ENCODE measurements at regions not wholly inside any gene's neighbourhood (a gene's known extent, or its start where the extent isn't known, plus 50 kb on each side); places are given as distances from the start of the nearest gene placed in this dataset.

DNA sequence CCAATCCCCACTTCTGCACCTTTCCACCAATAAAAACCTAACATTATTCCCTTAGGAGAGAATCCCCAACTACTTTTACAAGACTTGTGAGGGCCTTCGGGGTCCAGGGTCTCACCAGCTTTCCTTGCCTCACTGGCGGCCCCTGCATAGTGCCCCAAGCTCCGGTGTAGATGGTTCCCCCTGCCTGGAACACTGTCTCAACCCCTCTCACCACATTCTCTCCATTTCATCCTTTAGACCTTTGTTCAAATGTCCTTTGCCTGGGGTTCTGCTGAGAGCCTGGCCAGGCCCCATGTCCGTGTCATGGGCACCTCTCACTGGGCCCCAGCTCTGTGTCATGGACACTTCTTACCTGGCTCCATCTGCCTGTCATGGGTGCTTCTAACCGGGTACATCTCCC, 64.5 kb upstream of the SORCS3 start:
- DNase-seq (ENCODE audit: low read depth) = no peak

DNA sequence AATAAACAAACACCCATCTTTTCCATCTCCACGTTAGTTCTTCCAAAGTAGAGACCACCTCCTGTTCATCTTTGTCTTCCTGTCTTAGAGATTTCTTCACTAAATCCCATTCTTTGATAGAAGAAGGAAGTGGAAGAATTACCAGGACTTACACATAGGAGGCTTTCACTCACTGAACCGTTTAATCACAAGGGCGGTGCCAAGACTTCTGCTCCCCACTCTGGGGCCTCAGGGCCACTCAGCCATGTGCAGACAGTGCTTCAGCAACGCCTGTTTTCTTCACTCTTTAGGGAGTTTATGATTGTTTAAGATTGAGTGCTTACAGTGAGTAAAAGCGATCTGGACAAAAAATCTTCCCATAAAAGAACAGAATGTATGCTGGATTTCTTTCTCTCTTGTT, 63.9 kb upstream of the SORCS3 start:
- DNase-seq (ENCODE audit: low read depth) = no peak

DNA sequence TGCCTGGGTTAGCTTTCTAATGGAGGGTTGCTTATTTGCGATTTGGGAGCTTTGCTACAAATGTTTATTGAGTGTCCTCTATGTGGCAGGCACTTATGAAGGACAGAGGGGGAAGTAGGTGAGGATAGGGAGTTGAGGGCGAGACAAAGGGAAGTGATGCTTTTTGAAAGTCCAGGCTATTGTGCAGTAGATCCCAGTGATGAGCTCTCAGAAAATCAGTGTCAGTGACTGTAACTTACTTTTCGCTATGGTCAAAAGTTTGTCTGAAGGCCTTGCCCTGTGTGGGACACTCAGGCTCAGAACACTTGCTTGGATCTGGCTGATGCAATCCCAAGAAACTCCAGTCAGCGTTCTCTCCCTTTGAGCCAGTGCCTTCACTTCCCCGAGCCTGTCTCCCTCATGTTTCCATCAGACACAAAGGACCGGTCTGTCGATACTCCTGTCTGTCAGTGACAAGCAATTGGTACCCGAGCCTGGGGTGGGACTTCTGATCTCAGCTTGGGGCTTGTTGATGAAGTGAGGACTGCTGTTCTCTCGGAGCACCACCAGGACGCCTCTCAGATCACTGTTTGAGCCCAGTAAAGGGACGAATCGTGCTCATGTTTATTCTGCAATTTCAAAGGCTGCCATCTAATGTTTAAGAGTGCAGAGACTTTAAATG, 63.1 kb upstream of the SORCS3 start:
- no peak for DNase-seq (ENCODE audit: low read depth)

DNA sequence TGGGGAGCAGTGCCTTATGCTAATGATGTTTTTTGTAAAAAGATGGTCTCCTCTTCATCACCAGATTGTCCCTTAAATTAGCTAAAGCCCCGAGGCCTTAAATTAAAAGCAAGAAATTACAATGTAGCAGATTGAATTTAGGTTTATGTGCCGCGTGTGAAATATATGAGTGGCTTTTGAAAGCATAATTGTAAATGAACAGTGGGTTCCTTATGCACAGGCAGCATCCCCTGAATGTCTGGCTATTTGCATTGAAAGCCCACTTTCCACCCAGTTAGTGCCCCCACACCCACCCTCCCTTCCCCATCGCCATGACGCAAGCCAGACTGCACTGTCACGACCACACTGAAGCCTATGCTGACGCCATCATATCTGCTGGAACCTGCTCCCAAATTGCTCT, 62.4 kb upstream of the SORCS3 start:
- no peak for DNase-seq (ENCODE audit: low read depth)

- no peak for DNase-seq (ENCODE audit: low read depth)
Observed at GRCh38 chr10:104579136-104579535, 62.0 kb upstream of the SORCS3 start.

- DNase-seq (ENCODE audit: low read depth) = no peak
Observed at GRCh38 chr10:104580321-104580720, 60.8 kb upstream of the SORCS3 start.

DNA sequence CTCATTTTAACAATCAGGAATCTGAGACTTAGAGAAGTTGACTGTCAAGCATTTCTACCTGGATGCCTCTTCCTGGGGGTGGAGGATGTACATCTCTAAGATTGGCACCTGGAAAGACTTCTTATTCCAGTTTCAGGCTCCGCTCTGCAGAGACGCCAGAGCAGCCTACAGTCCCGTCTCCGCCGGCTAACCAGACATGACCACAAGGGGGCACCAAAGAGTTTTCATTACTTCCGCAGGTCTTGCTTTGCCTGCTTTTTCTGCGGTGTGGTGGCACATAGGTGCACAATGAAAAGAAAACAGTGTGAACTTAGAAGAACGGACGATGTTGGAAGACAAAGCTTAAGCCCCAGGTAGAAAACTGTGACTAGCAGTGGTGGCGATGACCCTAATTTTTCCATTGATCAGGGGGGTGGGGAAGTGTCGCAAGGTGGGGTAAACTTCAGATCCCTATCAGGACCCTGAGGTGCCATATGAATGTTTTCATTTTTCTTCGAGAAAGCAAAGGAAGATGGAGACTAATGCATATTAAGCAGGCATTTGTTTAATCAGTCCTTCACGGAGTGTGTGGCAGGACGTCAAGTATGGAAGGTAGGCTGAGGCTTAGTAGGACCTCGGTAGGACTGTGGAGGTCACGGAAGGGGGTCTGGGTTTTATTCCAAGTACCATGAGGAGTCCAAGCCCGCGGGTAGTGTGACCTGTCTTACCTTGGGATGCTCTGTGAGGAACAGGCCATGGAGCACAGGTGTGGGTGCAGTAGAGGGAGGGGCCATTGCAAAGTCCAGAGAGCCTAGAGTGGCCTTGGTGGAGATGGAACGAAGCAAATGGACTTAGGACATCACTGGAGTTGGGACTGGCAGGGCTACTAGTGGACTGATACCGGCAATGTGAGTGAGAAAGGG, 60.1 kb upstream of the SORCS3 start:
- peak; percentile 56 for DNase-seq (ENCODE audit: low read depth)

DNA sequence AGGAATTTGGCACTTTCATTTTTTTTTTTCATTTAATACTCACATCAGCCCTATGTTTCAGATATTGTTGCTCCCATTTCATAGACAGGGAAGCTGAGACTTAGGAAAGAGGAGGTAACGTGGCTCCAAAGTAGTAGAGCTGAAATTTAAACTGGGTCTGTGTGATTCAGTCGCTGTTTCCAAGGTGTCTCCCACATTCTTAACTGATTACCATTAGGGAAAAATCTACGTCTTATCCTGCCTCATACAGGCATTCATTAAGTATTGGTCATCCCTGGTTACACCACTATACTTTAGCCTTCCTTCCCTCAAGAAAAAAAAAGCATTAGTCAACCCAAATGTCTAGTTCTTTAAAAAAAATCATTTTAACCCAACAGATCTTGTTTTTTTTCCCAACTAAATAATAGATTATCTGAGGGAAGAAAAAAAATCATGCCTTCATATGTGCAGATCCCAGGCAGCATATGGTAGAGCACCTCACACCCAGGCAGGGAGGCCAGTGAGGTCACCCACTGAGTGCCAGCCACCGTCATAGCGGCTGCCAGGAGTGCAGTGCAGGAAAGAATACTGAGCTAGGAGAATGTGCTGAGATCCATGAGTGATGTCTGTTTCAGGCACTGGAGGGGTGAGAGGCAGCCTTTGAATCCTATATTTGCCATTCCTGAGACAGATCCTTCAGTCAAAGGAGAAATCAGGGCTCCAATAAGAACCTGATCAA, 59.0 kb upstream of the SORCS3 start:
- DNase-seq (ENCODE audit: low read depth) = no peak

GRCh38 chr10:104582602-104582951, 58.5 kb upstream of the SORCS3 start:
- no peak for DNase-seq (ENCODE audit: low read depth)

DNA sequence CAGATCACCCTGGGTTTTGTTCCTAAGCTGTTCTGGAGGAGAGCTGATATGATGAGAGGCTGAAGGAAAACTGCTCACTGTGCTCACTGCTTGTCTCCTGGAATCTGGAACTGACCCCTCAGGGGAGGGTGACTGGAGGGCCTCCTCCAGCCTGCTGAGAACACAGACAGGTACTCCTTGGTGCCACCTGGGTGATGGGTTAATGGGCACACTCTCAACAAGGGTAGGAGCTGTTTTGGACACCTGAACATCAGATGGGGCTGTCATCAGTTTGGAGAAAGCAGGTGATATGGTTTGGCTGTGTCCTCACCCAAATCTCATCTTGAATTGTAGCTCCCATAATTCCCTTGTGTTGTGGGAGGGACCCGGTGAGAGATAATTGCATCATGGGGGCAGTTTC, 58.1 kb upstream of the SORCS3 start:
- no peak for DNase-seq (ENCODE audit: low read depth)

DNA sequence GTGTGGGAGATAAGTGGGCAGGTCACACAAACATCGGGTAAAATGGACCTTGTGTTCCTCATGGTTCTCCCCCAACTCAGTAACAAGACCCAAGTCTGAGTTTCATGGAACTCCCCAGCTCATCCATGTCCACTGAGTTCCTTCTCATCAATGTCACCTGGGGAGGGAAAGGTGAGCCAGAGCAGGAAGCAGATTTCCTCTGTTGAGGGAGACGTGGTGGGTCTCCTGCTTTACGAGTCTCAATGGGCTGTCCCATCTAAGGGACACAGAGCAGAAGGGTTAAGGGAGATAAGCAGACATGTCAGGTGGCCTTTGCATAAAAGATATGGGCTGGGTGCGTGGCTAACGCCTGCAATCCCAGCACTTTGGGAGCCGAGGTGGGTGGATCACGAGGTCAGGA, 56.5 kb upstream of the SORCS3 start:
- no peak for DNase-seq (ENCODE audit: low read depth)

DNA sequence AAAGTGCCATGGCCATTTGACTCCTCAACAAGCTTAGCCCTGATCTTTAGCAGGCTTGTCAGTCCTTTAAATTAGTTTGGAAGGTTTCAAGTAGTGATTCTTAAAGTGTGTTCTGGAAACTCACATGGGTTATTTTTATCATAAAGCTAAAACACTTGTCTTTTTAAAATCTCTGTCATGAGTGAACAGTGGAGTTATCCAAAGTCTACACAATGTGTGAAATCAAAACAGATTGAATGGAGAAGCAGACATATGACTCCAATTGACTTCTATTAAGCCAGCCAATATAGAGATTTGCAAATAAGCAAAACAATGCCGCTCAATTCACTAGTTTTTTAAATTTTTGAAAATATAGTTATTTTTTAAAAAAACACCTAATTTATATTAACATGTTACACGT, 53.3 kb upstream of the SORCS3 start:
- no peak for DNase-seq (ENCODE audit: low read depth)

GRCh38 chr10:104589431-104589830, 51.7 kb upstream of the SORCS3 start:
- no peak for DNase-seq (ENCODE audit: low read depth)

GRCh38 chr10:104589871-104590270, 51.2 kb upstream of the SORCS3 start:
- DNase-seq (ENCODE audit: low read depth) = no peak

Measured in activated T-cell treated with anti-CD3 and anti-CD28 coated beads for 48 hours (primary cell).